ENCODE measurements at regions not wholly inside any gene's neighbourhood (a gene's known extent, or its start where the extent isn't known, plus 50 kb on each side); places are given as distances from the start of the nearest gene placed in this dataset.
"Not testable (repeated sequence)": the region's sequence is repeated elsewhere in the genome, so short reads cannot be mapped to it uniquely, and the experiment has no call there.

DNA sequence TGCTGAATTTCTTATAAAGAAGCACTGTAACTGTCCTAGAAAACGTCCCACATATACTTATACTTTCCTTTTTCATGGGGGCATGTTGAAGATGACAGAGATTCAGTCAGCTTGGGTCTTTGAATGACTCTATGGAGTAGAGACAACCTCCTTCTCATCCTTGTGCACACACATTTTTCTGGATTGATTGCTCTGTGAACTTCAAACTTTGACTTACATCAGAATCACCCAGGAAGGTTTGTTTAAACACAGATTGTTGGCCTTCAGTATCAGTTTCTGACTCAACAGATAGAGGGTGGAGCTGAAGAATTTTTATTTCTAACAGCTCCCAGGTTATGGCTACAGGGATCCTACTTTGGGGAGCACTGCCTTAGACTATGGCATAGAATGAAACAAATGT is 97.6 kb upstream of the DGKB start:
- Histone ChIP-seq H3K4me1 (replicated peaks in 1 of 2) (no peaks in the 10 kb centered on the region), H3K27ac (no peak overlapping the region), H3K4me3 (no peak overlapping the region)
- no peak for ATAC-seq (replicated peaks in 6 of 8)
- WGBS, 10 experiments = 33 to 100% (median 90%) methylated on average over 1 of the region's 1 CpG; no CpG with 5 or more reads in 6 of the 10 experiments
- in situ Hi-C loops (cut with MboI; ENCODE audit: low pct_unique_long_range_greater_than_20kb in 2 of 9, low sequenced_read_pairs in 9 of 9, unreplicated experiment in 9 of 9) = loop anchor here in 5 of 9 experiments (25.0 kb wide), 2 partner anchors 263 to 288 kb away; no protein-coding TSS in a partner anchor

DNA sequence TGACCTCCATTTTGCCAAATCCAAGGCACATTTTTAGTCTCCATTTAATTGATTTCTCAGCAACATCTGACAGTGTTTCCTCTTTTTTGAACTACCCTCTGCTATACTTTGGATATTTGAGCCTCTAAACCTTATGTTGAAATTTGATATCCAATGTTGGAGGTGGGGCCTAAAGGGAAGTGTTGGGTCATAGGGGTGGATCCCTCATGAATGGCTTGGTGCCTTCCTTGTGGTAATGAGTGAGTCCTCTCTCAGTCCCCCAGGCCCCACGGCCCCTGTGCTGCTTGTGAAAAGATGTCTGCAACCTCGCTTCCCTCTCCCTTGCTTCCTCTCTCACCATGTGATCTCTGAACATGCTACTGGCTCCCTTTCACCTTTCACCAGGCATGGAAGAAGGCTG is 96.8 kb upstream of the DGKB start:
- H3K4me3 ChIP-seq = no peak overlapping the region
- 40 to 100% (median 84%) methylated on average over 1 to 2 of the region's 2 CpGs; no CpG with 5 or more reads in 6 of the 10 experiments for WGBS, 10 experiments
- ATAC-seq (replicated peaks in 6 of 8) = peak in 2 of 8 experiments; percentile 36 to 61
- no peak overlapping the region for H3K27ac ChIP-seq
- H3K4me1 ChIP-seq (replicated peaks in 1 of 2) = no peaks in the 10 kb centered on the region
- in situ Hi-C loops (cut with MboI; ENCODE audit: low pct_unique_long_range_greater_than_20kb in 2 of 9, low sequenced_read_pairs in 9 of 9, unreplicated experiment in 9 of 9) = loop anchor here in 1 of 9 experiments (25.0 kb wide), 1 partner anchor 287 kb away; no protein-coding TSS in a partner anchor

DNA sequence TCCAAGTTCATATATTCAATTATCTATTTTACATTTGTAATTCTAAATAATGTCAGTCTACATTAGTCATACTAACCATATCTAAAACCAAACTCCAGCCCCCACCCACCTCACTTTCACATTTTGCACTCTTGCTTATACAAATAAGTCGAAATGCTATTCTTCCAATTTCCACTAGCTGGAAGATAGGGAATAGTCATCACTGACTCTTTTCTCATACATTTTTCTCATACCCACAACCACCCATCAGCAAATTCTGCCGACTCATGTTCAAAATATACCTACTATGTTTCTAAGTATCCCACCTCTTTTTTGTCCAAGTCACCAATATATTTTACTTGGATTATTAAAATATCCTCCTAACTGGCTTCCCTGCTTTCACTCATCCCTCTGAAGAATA is 93.2 kb upstream of the DGKB start:
- WGBS, 10 experiments = 24 to 100% (median 86%) methylated on average over 1 to 2 of the region's 2 CpGs; no CpG with 5 or more reads in 1 of the 10 experiments
- in situ Hi-C loops (cut with MboI; ENCODE audit: low pct_unique_long_range_greater_than_20kb in 2 of 9, low sequenced_read_pairs in 9 of 9, unreplicated experiment in 9 of 9) = loop anchor here in 1 of 9 experiments (25.0 kb wide), 1 partner anchor 283 kb away; no protein-coding TSS in a partner anchor
- peak in 1 of 8 experiments; percentile 12 for ATAC-seq (replicated peaks in 6 of 8)
- no peak overlapping the region for H3K4me3 ChIP-seq
- H3K4me1 ChIP-seq (replicated peaks in 1 of 2) = no peaks in the 10 kb centered on the region
- H3K27ac ChIP-seq = no peak overlapping the region

DNA sequence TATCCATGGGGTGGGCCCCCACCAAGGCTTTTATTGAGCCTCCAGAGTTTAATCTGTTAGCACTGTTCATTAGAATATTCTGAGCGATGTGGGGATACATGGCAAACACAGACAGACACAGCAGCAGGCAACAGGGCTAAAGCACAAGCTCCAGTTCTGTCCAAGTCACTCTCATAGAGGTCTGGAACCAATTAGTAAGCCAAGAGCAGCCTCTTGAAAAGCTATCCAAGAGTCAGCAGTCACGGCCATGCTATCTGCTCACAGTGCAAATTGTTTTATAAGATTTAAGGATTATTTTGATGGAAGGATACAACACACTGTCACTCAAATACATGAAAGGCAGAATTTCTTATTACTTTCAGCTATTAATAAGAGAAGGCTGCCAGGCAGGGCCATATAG is 86.4 kb upstream of the DGKB start:
- Histone ChIP-seq H3K4me1 (replicated peaks in 1 of 2) (no peaks in the 10 kb centered on the region), H3K4me3 (no peak overlapping the region), H3K27ac (no peak overlapping the region)
- in situ Hi-C loops (cut with MboI; ENCODE audit: low pct_unique_long_range_greater_than_20kb in 2 of 9, low sequenced_read_pairs in 9 of 9, unreplicated experiment in 9 of 9) = loop anchor here in 1 of 9 experiments (25.0 kb wide), 1 partner anchor 277 kb away; no protein-coding TSS in a partner anchor
- 0 to 100% (median 63%) methylated on average over 1 to 2 of the region's 2 CpGs; no CpG with 5 or more reads in 4 of the 10 experiments for WGBS, 10 experiments
- ATAC-seq (replicated peaks in 6 of 8) = peak in 3 of 8 experiments; percentile 62 to 86 (median 66)

DNA sequence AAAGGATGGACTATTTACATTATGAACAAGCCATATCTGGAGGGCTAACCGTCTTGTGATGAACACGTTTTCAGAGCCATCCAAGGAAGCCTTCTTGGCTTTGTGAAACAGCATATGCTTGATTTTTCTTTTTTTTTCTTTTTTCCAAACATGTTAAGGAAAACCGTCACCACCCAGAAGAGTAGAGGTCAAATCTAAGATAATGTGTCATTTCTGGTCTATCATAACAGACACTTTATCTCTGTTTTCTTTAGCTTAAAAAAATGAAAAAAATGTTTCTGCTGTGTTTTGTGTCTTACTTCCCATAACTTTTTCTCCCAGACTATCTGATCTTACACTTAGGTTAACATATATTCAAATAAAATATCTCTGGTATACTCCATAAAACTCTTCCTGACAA is 76.1 kb upstream of the DGKB start:
- Histone ChIP-seq H3K27ac (no peak overlapping the region), H3K4me3 (no peak overlapping the region), H3K4me1 (replicated peaks in 1 of 2) (no peaks in the 10 kb centered on the region)
- no peak for ATAC-seq (replicated peaks in 6 of 8)
- WGBS, 10 experiments = 15 to 100% (median 85%) methylated on average over 1 to 3 of the region's 3 CpGs
- in situ Hi-C loops (cut with MboI; ENCODE audit: low pct_unique_long_range_greater_than_20kb in 2 of 9, low sequenced_read_pairs in 9 of 9, unreplicated experiment in 9 of 9) = loop anchor here in 1 of 9 experiments (25.0 kb wide), 1 partner anchor 266 kb away; no protein-coding TSS in a partner anchor

DNA sequence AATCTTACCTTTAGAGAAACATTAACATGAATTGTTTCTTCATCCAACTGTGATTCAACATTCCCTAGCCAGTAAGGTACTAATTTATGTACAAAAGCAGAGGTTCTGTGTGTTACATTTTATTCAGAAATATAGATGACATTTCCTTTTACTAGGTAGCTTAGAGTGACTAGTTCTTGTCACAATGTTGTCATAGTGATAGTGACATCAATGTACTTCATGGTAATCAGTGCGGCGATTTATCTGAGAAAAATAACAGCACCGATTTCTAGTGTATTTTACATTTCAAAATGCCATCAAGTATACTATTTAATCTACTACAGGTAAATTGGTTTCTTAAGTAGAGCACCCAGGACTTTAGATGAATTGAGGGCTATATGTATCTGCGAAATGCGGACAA is 72.1 kb upstream of the DGKB start:
- no peak for ATAC-seq (replicated peaks in 6 of 8)
- H3K4me3 ChIP-seq = no peak overlapping the region
- no peaks in the 10 kb centered on the region for H3K4me1 ChIP-seq (replicated peaks in 1 of 2)
- WGBS, 10 experiments = 73 to 100% (median 97%) methylated on average over 2 to 5 of the region's 5 CpGs; no CpG with 5 or more reads in 2 of the 10 experiments
- in situ Hi-C loops (cut with MboI; ENCODE audit: low pct_unique_long_range_greater_than_20kb in 2 of 9, low sequenced_read_pairs in 9 of 9, unreplicated experiment in 9 of 9) = loop anchor here in 1 of 9 experiments (25.0 kb wide), 1 partner anchor 262 kb away; no protein-coding TSS in a partner anchor
- H3K27ac ChIP-seq = no peak overlapping the region

DNA sequence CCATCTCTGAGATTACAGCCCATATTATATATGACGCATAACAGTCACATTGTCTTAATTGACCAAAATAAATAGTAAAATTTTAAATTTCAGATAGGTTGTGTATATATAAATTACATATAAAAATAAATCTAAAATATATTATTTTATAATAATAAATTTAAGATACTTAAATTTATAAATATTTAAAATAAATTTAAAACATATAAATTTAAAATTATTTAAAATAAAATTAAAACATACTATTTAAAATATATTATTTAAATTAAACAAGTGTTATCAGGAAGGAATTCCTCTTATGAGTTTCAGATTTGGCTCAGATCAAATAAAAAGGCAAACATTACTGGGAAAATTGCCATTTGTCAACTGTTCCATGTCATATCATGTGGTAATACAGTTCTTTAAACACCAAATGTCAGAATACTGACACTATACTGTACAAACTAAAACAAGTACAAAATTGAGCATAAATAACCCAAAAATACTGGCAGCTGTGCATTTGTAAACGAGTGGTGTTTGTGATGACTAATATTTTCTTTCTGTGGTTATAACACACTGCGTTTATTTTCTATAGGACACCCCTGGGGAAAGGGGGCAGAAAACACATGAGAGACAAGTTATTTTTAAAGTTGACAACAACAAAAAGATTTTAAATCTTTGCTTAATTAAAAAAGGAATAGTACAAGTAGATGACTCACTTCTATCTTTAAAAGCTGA is 71.3 kb upstream of the DGKB start:
- H3K4me3 ChIP-seq = no peak overlapping the region
- H3K27ac ChIP-seq = no peak overlapping the region
- no peak for ATAC-seq (replicated peaks in 6 of 8)
- H3K4me1 ChIP-seq (replicated peaks in 1 of 2) = no peaks in the 10 kb centered on the region
- in situ Hi-C loops (cut with MboI; ENCODE audit: low pct_unique_long_range_greater_than_20kb in 2 of 9, low sequenced_read_pairs in 9 of 9, unreplicated experiment in 9 of 9) = no loop called here
- WGBS, 10 experiments = 37 to 100% (median 87%) methylated on average over 2 to 3 of the region's 3 CpGs

DNA sequence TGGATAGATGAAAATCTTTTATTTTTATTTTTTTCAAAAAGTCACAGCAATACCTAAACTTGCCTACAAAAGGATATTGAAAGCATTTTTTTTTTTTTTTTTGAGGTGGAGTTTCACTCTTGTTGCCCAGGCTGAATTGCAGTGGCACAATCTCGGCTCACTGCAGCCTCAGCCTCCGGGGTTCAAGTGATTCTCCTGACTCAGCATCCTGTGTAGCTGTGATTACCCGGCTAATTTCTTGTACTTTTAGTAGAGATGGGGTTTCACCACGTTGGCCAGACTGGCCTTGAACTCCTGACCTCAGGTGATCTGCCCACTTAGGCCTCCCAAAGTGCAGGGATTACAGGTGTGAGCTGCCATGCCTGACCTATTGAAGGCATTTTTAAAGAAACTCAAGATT is 69.1 kb upstream of the DGKB start:
- 0 to 92% (median 35%) methylated on average over 1 to 4 of the region's 4 CpGs; no CpG with 5 or more reads in 2 of the 10 experiments for WGBS, 10 experiments
- in situ Hi-C loops (cut with MboI; ENCODE audit: low pct_unique_long_range_greater_than_20kb in 2 of 9, low sequenced_read_pairs in 9 of 9, unreplicated experiment in 9 of 9); ATAC-seq (replicated peaks in 6 of 8); H3K4me3 ChIP-seq; H3K27ac ChIP-seq; H3K4me1 ChIP-seq (replicated peaks in 1 of 2): not testable (repeated sequence)

DNA sequence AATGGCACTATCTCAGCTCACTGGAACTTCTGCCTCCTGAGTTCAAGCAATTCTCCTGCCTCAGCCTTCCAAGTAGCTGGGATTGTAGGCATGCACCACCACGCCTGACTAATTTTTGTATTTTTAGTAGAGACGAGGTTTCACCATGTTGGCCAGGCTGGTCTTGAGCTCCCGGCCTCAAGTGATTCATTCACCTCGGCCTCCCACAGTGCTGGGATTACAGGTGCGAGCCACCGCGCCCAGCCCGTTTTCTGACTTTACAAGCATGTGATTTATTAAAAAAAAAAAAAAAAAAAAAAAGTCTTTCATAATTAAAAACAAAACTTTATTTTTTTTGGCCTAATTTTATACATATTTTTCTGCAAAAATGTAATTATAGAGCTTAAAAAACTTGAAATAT is 64.8 kb upstream of the DGKB start:
- in situ Hi-C loops (cut with MboI; ENCODE audit: low pct_unique_long_range_greater_than_20kb in 2 of 9, low sequenced_read_pairs in 9 of 9, unreplicated experiment in 9 of 9) = not testable (repeated sequence)
- 58 to 100% (median 85%) methylated on average over 1 to 8 of the region's 8 CpGs for whole genome bisulfite sequencing, 10 experiments

DNA sequence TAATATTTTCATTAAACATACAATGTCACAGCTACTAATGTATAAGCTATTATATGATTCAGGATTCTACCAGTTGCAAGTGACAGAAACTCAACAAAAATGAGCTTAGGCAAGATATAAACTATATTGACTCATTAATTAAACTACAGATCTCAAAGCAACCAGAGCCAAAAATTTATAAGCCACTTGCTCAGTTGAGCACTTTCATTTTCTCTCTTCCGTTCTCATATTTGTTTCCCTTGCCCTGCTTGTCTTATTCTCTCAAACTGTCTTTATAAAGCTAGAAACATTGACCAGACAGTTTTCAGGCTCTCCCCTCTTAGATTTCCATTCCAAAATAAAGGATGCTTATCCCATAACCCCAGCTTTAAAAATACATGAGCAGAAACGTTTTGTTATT is 60.2 kb upstream of the DGKB start:
- H3K4me3 ChIP-seq = no peak overlapping the region
- WGBS, 10 experiments = 13 to 100% (median 67%) methylated on average over 1 to 2 of the region's 2 CpGs
- no peak overlapping the region for H3K27ac ChIP-seq
- in situ Hi-C loops (cut with MboI; ENCODE audit: low pct_unique_long_range_greater_than_20kb in 2 of 9, low sequenced_read_pairs in 9 of 9, unreplicated experiment in 9 of 9) = no loop called here
- H3K4me1 ChIP-seq (replicated peaks in 1 of 2) = peaks cover 0 to 18% of the 10 kb centered on the region in 2 donors
- no peak for ATAC-seq (replicated peaks in 6 of 8)

More for the DNA sequence above, 64.8 kb upstream of the DGKB start:
- not testable (repeated sequence) for H3K27ac ChIP-seq; ATAC-seq (replicated peaks in 6 of 8); H3K4me3 ChIP-seq; H3K4me1 ChIP-seq (replicated peaks in 1 of 2)

DNA sequence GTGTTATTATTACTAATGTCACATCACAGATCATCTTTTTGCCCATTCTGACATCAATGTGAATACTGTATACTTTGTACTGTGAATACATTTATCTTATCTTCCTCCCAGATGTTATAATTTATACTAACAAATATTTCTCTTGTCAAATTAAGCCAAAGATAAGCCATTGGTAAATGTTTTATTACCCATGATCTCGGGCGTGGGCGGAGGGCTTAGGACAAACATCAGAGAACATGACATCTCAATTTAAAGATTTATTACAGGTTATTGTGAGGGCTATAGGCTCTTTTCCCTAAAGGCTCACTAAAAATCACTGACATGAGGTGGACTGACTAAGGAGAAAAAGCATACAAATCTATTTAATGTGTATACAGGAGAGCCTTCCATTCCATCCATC is 58.2 kb upstream of the DGKB start:
- peak in 3 of 8 experiments; percentile 68 to 75 (median 72) for ATAC-seq (replicated peaks in 6 of 8)
- H3K4me1 ChIP-seq (replicated peaks in 1 of 2) = peaks cover 0 to 27% of the 10 kb centered on the region in 2 donors
- in situ Hi-C loops (cut with MboI; ENCODE audit: low pct_unique_long_range_greater_than_20kb in 2 of 9, low sequenced_read_pairs in 9 of 9, unreplicated experiment in 9 of 9) = no loop called here
- WGBS, 10 experiments = 14 to 92% (median 46%) methylated on average over 3 of the region's 3 CpGs; no CpG with 5 or more reads in 2 of the 10 experiments
- H3K27ac ChIP-seq = no peak overlapping the region
- no peak overlapping the region for H3K4me3 ChIP-seq

DNA sequence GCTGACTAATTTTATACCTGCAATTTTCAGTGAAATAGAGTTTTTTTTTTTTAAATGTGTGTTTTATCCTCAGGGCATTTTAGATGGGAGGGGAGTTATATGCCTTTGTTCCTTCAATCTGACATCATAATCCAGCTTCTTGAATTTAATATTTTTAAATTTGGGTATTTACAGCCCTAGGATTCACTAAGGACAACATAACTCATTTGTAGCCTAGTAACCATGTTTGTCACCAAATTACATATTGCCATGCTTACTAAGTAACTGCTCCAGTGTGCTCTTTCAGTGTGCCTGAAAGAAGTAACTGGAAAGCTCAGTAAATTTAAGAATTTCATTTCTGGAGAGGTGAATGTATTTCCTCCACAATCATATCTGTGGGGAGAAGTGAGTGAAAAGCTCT is 56.8 kb upstream of the DGKB start:
- in situ Hi-C loops (cut with MboI; ENCODE audit: low pct_unique_long_range_greater_than_20kb in 2 of 9, low sequenced_read_pairs in 9 of 9, unreplicated experiment in 9 of 9) = no loop called here
- ATAC-seq (replicated peaks in 6 of 8) = peak in 3 of 8 experiments; percentile 42 to 75 (median 56)
- H3K27ac ChIP-seq = no peak overlapping the region
- peaks cover 0 to 27% of the 10 kb centered on the region in 2 donors for H3K4me1 ChIP-seq (replicated peaks in 1 of 2)
- no peak overlapping the region for H3K4me3 ChIP-seq

DNA sequence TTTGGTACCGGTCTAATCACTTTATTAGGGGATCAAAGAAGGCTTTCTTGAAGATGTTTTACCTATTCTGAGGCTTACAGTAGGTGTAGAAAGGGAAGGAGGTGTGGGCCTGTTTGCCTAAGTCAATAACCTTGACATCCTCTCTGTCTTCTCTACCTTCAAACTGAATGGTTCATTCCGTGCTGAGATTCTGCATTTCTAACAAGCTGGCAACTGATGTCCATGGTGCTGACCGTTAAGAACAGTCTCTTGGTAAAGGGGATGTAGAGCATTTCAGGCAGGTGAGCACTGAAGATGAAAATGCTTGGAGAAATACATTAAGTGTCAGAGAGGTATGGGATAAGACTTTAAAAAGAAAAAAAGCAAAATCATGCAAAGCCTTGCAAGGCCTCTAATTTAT is 51.5 kb upstream of the DGKB start:
- H3K27ac ChIP-seq = no peak overlapping the region
- 8 to 83% (median 35%) methylated on average over 1 to 3 of the region's 3 CpGs; no CpG with 5 or more reads in 1 of the 10 experiments for WGBS, 10 experiments
- in situ Hi-C loops (cut with MboI; ENCODE audit: low pct_unique_long_range_greater_than_20kb in 2 of 9, low sequenced_read_pairs in 9 of 9, unreplicated experiment in 9 of 9) = no loop called here
- ATAC-seq (replicated peaks in 6 of 8) = no peak
- no peak overlapping the region for H3K4me3 ChIP-seq
- peaks cover 0 to 10% of the 10 kb centered on the region in 2 donors for H3K4me1 ChIP-seq (replicated peaks in 1 of 2)
